KMS-11 (cell line): ENCODE measurements at regions not wholly inside any gene's neighbourhood (a gene's known extent, or its start where the extent isn't known, plus 50 kb on each side); places are given as distances from the start of the nearest gene placed in this dataset.
"Not testable (repeated sequence)": the region's sequence is repeated elsewhere in the genome, so short reads cannot be mapped to it uniquely, and the experiment has no call there.

ENCODE experiments used
- H2AFZ ChIP-seq: fragments of 200-600 bp; sonication (generic); 2 replicates; pipeline ENCODE4 v1.6.1; 2016; ENCODE audit warnings: antibody characterized with exemption, mixed run types, low read depth
- H3K27ac ChIP-seq: fragments of 200-600 bp; sonication (generic); 2 replicates; pipeline ENCODE4 v1.6.1; 2016; ENCODE audit warnings: mild to moderate bottlenecking, mixed run types
- H3K27me3 ChIP-seq: fragments of 200-600 bp; sonication (generic); 2 replicates; pipeline ENCODE4 v1.6.1; 2017; ENCODE audit warnings: mild to moderate bottlenecking, low read depth, mixed run types, moderate library complexity; ENCODE audit not compliant: insufficient read depth
- H3K36me3 ChIP-seq: fragments of 200-600 bp; sonication (generic); 2 replicates; pipeline ENCODE4 v1.6.1; 2017; ENCODE audit warnings: mild to moderate bottlenecking, mixed run types; ENCODE audit not compliant: insufficient read depth
- H3K4me1 ChIP-seq: fragments of 200-600 bp; sonication (generic); 2 replicates; pipeline ENCODE4 v1.6.1; 2016; ENCODE audit warnings: mild to moderate bottlenecking, low read depth, mixed run types; ENCODE audit not compliant: poor library complexity, severe bottlenecking
- H3K4me2 ChIP-seq: fragments of 200-600 bp; sonication (generic); 2 replicates; pipeline ENCODE4 v1.7.0; 2016; ENCODE audit warnings: mild to moderate bottlenecking, mixed run types
- H3K4me3 ChIP-seq: fragments of 200-600 bp; sonication (generic); IDR thresholded peaks from 2 replicates; pipeline ENCODE4 v1.6.1; 2017; ENCODE audit warnings: low read depth, low read length, mixed read lengths; ENCODE audit not compliant: insufficient read depth
- H3K79me2 ChIP-seq: fragments of 200-600 bp; sonication (generic); 2 replicates; pipeline ENCODE4 v1.6.1; 2016; ENCODE audit warnings: low read depth, mixed run types; ENCODE audit not compliant: insufficient read depth
- H3K9ac ChIP-seq: fragments of 200-600 bp; sonication (generic); 2 replicates; pipeline ENCODE4 v1.6.1; 2016; ENCODE audit warnings: mild to moderate bottlenecking, mixed run types
- H4K20me1 ChIP-seq: fragments of 200-600 bp; sonication (generic); 2 replicates; pipeline ENCODE4 v1.6.1; 2016; ENCODE audit warnings: mild to moderate bottlenecking, mixed run types; ENCODE audit not compliant: insufficient read depth
- CTCF ChIP-seq: fragments of 200-600 bp; sonication (generic); conservative IDR thresholded peaks from 2 replicates; pipeline ENCODE4 v1.6.1; 2017; ENCODE audit warnings: low read depth, mild to moderate bottlenecking, antibody characterized with exemption, low read length, moderate library complexity, mixed read lengths

GRCh38 chr7:106713452-106713851 is 52.5 kb upstream of the CCDC71L start:
- H3K4me3 ChIP-seq, H3K27ac ChIP-seq, H3K27me3 ChIP-seq, H3K79me2 ChIP-seq, H3K9ac ChIP-seq, H2AFZ ChIP-seq, H3K36me3 ChIP-seq, H3K4me1 ChIP-seq, H4K20me1 ChIP-seq, H3K4me2 ChIP-seq: not testable (repeated sequence)

- peaks cover 14% of the 10 kb centered on the region for H3K4me1 ChIP-seq
- not testable (repeated sequence) for H3K79me2 ChIP-seq, H3K4me2 ChIP-seq, H2AFZ ChIP-seq, H3K9ac ChIP-seq, H3K36me3 ChIP-seq, H3K27ac ChIP-seq, H4K20me1 ChIP-seq, H3K4me3 ChIP-seq, H3K27me3 ChIP-seq
These were observed 53.9 kb upstream of the CCDC71L start for GRCh38 chr7:106714590-106715442.

- Histone ChIP-seq H3K9ac (no peak overlapping the region), H3K36me3 (no peaks in the 10 kb centered on the region), H3K4me3 (no peak overlapping the region), H3K27ac (no peak overlapping the region), H2AFZ (no peak overlapping the region), H3K4me1 (peaks cover 14% of the 10 kb centered on the region), H3K4me2 (no peak overlapping the region), H3K27me3 (no peaks in the 10 kb centered on the region), H4K20me1 (no peaks in the 10 kb centered on the region), H3K79me2 (no peaks in the 10 kb centered on the region)
- no peak for TF ChIP-seq CTCF
These were observed 54.8 kb upstream of the CCDC71L start for GRCh38 chr7:106715730-106716129.

- Histone ChIP-seq H3K27me3 (no peaks in the 10 kb centered on the region), H3K79me2 (no peaks in the 10 kb centered on the region), H3K4me1 (peaks cover 14% of the 10 kb centered on the region), H3K4me3 (no peak overlapping the region), H3K9ac (no peak overlapping the region), H3K36me3 (no peaks in the 10 kb centered on the region), H3K4me2 (no peak overlapping the region), H4K20me1 (no peaks in the 10 kb centered on the region), H2AFZ (no peak overlapping the region), H3K27ac (no peak overlapping the region)
- TF ChIP-seq CTCF = no peak
These were observed 56.4 kb upstream of the CCDC71L start for GRCh38 chr7:106717254-106717954.

GRCh38 chr7:106717955-106718871 is 57.3 kb upstream of the CCDC71L start:
- Histone ChIP-seq H3K36me3 (no peaks in the 10 kb centered on the region), H3K9ac (no peak overlapping the region), H3K27ac (no peak overlapping the region), H3K79me2 (no peaks in the 10 kb centered on the region), H3K4me2 (peak overlapping the region; percentile 4), H3K4me3 (no peak overlapping the region), H3K27me3 (no peaks in the 10 kb centered on the region), H3K4me1 (peaks cover 14% of the 10 kb centered on the region), H2AFZ (no peak overlapping the region), H4K20me1 (no peaks in the 10 kb centered on the region)
- no peak for TF ChIP-seq CTCF
